Uterus (tissue), 2 donors: ENCODE measurements at regions not wholly inside any gene's neighbourhood (a gene's known extent, or its start where the extent isn't known, plus 50 kb on each side); places are given as distances from the start of the nearest gene placed in this dataset.

ENCODE experiments used
- CTCF ChIP-seq, 4 experiments: fragments of 200-600 bp in 2 of 4; fragments of 450-650 bp in 2 of 4; sonication (generic) in 2 of 4; IDR thresholded peaks; one replicate each; pipeline ENCODE4 v1.5.1; 2016 to 2019; ENCODE audit warnings: antibody characterized with exemption in 4 of 4, mild to moderate bottlenecking in 2 of 4, moderate library complexity in 1 of 4
- POLR2A ChIP-seq, 2 donors: fragments of 450-650 bp; IDR thresholded peaks; one replicate each; pipeline ENCODE4 v1.6.1; 2016; ENCODE audit warnings: antibody characterized with exemption in 2 of 2, mild to moderate bottlenecking in 1 of 2, moderate library complexity in 1 of 2

DNA sequence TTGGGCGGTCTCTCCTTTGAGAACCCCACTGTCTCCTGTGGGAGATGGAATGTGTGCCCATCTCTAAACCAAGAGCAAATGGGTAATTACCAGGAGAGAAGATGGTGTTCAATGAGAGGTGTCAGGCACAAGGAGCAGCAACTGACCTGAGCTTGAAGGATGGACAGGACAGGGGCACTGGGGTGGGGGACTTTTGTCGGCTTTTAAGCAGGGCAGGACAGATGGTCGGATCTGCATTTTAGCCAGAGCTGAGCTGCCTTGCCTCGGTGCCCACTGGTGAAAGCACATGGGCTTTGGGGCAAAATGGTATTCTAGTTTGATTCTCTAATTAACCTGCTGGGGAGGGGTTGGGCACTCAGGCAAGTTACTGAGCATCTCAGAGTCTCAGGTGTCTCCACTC is 98.0 kb downstream of the INHBB start:
- TF ChIP-seq CTCF (IDR thresholded peaks at IDR 0.05) (no peak), POLR2A (IDR thresholded peaks at IDR 0.05) (no peak)
